RKO (cell line): ENCODE measurements at regions not wholly inside any gene's neighbourhood (a gene's known extent, or its start where the extent isn't known, plus 50 kb on each side); places are given as distances from the start of the nearest gene placed in this dataset.
A peak's percentile ranks its signal among the peaks of the same experiment; 100 is the strongest.

Experiments used
- DNase-seq: peaks from one replicate; pipeline ENCODE4 v3.0.0-alpha.2; 2016; ENCODE audit warnings: low spot score

- DNase-seq: no peak
Observed at GRCh38 chr5:174191076-174191475, 145.6 kb downstream of the NSG2 start.

- no peak for DNase-seq
Observed at GRCh38 chr5:174191850-174192655, 146.5 kb downstream of the NSG2 start.

DNA sequence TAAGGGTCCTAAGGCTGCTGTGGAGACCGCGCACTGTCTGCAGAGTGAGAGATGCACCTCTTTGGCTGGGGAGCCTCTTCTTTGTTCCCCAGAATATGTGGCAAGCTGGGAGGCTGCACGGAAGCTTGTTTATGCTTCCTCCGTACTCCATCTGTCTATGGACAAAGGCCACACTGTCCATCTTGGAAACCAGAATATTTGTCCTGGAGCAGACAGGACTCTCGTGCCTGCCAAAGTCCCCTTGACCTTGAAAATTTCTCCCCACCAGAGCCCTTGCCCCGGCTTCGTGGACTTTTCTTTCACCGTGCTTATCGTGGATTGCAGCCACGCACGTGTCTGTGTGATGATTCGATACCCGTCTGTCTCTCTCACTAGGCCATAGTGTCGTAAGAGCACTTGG, 147.4 kb downstream of the NSG2 start:
- DNase-seq: no peak

- no peak for DNase-seq
Observed at GRCh38 chr5:174195517-174195916, 150.0 kb downstream of the NSG2 start.

DNA sequence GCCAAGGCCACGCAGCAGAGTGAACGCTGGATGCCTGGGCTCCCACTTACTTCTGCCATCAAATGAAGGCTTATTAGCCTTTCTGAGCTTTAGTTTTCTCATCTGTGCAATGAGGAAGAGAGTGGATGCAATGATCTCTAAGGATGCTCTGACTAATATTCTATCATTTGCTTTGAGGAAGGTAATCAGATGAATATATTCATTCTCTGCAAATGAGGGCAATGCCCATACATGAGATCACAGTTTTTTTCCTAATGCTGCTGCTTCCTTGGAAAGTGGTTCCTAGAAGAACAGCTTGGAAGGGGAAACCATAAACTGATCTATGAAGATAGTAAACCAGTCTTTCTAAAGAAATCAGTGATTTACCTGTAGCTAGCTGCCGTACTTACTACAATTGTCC, 152.4 kb downstream of the NSG2 start:
- no peak for DNase-seq

DNA sequence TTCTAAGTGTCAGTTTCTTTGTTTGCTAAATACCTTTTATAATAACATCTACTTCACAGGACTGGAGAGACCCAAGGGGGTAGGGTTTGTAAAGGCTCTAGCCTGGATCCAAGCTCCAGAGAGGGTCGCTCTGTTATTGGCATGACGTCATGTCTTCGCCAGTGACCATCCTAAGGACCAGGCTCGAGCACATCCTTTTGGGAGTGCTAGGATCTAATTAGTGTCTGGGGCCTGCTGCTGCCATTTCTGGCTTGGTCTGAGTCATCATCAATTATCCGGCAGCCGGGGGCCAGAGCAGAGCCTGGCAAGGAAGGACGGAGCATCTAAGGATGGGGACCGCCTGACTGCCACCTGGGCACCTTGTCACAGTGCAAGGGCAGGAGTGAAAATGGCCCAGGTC, 153.0 kb downstream of the NSG2 start:
- DNase-seq: no peak

DNA sequence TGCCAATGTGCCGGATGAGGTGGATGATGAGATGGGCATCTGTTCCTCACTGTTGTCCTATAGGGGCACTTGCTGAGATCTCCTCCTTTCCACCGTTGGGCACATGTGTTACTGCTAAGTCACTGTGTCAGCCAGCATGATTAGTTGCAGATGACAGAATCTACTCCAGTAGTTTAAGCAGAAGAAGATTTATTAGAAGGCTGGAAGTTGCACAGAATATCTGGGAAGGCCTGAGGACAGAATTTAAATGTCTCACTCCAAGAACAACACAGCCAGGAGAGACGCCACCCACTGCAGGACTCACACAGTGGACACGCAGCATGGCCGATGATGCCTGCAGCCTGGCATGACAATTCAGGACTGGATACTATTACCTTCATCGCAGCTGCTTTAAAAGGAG, 157.5 kb downstream of the NSG2 start:
- DNase-seq: no peak

DNA sequence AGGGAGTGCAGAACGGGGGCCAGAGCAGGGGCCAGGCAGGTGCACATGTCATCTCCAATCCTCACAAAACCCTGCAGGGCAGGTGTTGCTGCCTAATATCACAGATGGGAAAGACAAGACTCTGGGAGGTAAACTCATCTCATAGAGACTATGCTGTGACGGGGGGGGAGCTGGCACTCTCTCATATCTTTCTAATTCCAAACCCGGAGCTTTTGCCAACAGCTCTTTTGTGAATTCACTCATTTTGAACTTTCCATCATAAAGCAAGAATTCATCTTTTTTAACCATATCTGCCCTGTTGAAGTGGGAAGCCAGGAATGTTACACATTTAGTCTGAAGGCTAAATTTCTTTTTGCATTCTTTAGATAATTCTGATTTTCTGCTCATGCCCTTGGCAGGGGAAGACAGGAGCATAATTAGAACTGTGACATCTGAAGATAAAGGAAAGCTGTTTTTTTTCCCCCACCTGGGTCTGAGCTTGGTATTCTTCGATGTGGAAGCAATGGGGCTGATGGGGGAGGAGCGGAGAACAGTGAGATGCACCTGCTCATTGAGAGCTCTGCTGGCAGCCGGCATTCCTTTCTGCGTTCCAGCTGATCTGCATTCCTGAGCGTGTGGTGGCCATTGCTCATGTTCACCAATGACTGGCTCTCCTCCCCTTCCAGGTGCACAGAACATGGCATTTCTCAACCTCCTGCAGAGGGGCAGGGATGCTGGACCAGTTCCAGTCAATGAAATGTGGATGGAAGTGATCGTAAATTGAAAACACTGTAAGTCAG, 159.2 kb downstream of the NSG2 start:
- DNase-seq: no peak

DNA sequence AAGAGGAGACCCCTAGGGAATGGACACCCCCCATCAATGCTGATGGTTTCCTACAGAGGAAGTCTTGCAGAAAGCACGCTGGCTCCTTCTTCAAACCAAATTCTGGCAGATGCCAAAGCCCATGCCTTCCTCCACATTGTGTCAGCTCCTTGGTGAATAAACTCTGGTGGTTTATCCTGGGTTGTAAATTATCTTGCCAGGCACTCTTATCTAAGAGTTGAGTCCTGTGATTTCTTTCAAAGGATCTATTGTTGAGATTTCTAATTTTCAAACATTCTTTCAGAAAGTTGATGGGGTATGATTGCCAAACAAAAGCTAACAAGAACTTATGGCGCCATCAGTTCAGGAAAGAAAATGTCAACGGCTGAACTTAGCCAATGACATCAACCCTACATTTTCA, 160.4 kb downstream of the NSG2 start:
- no peak for DNase-seq

DNA sequence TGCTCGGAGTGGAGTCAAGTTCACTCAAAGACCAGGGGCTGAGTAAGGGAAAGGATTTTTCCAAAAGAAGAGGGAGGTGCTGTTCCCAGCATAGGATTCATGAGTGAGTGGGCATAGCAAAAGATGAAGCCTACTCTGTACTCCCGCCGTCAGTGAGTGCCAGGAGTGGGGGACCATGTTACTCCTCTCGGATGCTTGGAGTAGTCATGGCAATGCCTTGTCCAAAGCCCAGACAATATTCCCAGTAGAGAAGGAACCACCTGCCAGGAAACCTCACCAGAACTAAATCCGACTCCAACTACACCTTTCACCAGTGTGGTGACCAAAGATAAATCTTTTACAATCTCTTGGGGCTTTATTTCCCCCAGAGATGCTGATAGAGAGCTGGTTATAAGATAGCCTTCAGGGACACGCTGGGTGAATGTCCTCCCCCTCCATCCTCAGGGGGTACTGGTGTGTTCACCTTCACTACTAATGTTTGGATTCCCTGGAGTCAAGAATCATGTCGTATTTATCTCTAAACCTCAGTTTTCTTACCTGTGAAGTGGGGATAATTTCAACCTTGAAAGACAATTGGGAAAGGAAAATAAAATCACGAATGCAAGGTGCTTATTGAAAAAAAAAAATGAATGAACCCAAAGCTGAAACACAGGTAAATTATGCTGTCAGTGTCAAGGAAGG, 165.2 kb downstream of the NSG2 start:
- DNase-seq: no peak

- no peak for DNase-seq
Observed at GRCh38 chr5:174211277-174211626, 165.7 kb downstream of the NSG2 start.

- no peak for DNase-seq
Observed at GRCh38 chr5:174217527-174217926, 172.0 kb downstream of the NSG2 start.

- DNase-seq: no peak
Observed at GRCh38 chr5:174218162-174218561, 172.7 kb downstream of the NSG2 start.

DNA sequence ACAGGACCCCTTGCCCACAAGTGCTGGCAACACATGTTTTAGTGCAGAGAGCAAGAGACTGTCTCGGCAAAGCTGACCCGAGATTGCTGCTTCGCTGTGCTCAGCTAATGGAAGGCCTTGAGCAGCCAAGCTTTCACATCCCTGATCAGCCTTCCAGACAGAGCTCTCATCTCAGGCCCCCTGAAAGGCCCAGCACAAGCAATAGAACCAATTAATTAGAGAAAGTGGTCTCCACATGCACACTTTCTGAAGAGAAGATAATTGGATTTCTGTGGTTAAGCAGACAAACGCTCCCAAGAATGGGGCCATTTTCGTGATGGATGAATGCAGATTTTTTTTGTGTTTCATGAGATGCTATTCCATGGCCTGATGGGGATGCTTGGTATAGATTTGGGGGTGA, 174.9 kb downstream of the NSG2 start:
- DNase-seq: no peak

DNA sequence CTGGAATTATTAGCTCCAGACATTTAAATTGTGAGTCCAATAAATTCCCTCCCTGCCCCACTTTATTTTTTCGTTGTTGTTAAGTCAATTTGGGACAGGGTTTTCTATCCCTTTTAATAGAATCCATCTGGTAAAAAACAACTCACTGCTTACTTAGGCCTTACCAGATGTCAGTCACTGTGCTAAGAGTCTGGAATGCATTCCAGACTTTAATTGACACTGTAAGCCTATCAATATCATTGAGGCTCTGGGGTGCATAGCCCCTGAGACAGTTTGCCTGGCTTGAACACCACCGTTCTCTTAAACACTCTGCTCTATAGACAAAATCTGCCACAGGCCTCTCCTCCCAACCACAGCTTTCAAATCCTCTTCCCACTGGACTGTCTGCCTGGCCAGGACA, 175.9 kb downstream of the NSG2 start:
- no peak for DNase-seq

DNA sequence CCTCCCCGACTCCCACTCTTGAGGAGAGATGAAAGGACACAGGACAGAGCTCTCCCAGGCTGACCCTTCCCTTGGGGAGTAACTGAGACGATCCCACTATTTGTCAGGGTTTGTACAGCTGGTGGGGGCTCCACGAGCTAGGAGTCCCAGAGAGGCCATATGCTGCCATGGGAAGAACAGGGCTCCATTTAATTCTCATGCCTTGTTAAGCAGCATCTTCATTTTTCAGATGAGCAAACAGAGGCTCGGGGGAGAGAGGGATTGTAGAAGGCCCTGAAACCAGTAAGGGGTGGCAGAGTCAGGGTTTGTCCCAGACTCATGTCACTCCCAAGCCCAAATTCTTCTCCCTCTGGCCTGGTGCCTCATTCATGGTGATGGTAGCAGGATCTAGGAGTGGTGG, 176.4 kb downstream of the NSG2 start:
- no peak for DNase-seq

GRCh38 chr5:174222891-174223290, 177.4 kb downstream of the NSG2 start:
- no peak for DNase-seq

- DNase-seq: no peak
Observed at GRCh38 chr5:174223355-174223754, 177.8 kb downstream of the NSG2 start.

- no peak for DNase-seq
Observed at GRCh38 chr5:174229068-174229467, 183.6 kb downstream of the NSG2 start.

- peak; percentile 6 for DNase-seq
Observed at GRCh38 chr5:174229514-174230370, 184.2 kb downstream of the NSG2 start.

GRCh38 chr5:174231956-174232487, 186.5 kb downstream of the NSG2 start:
- DNase-seq: no peak

GRCh38 chr5:174234388-174234787, 188.9 kb downstream of the NSG2 start:
- no peak for DNase-seq
